OCI-LY7 (cell line): ENCODE measurements at regions not wholly inside any gene's neighbourhood (a gene's known extent, or its start where the extent isn't known, plus 50 kb on each side); places are given as distances from the start of the nearest gene placed in this dataset.

Experiments used
- BruUV-seq: library from RNA; stranded (reverse); fragments of 400-500 nt; replicated peaks from 2 replicates; lab custom pipeline; 2021; lab: Mats Ljungman, UMichigan
- CTCF ChIA-PET: fragments of 300-600 bp; sonication (Branson Sonifier 250); formaldehyde crosslinking; loops from one replicate; lab custom pipeline; 2022; ENCODE audit warnings: antibody characterized with exemption; ENCODE audit not compliant: unreplicated experiment; lab: Charles Lee
- POLR2A ChIA-PET: fragments of 300-600 bp; sonication (Branson Sonifier 250); formaldehyde crosslinking; loops from one replicate; lab custom pipeline; 2022; ENCODE audit warnings: antibody characterized with exemption; lab: Charles Lee
- DNase-seq: peaks from one replicate; pipeline ENCODE4 v3.0.0-alpha.2; 2015; ENCODE audit warnings: low spot score
- H2AFZ ChIP-seq: fragments of 200-600 bp; sonication (generic), shearing (Covaris generic); 2 replicates; pipeline ENCODE4 v1.6.1; 2014; ENCODE audit warnings: mild to moderate bottlenecking, antibody characterized with exemption, low read length, moderate library complexity
- H3K27ac ChIP-seq: fragments of 200-600 bp; sonication (generic); 2 replicates; pipeline ENCODE4 v1.5.1; 2014; ENCODE audit warnings: mixed run types, low read depth, mild to moderate bottlenecking, moderate library complexity, low read length, inconsistent platforms; ENCODE audit not compliant: poor library complexity, severe bottlenecking
- H3K36me3 ChIP-seq: fragments of 200-600 bp; sonication (generic); 2 replicates; pipeline ENCODE4 v1.6.1; 2014; ENCODE audit warnings: mild to moderate bottlenecking, antibody characterized with exemption, low read length, moderate library complexity, mixed read lengths; ENCODE audit not compliant: insufficient read depth
- H3K4me1 ChIP-seq: fragments of 200-600 bp; sonication (generic); 2 replicates; pipeline ENCODE4 v1.5.1; 2014; ENCODE audit warnings: mild to moderate bottlenecking, low read length; ENCODE audit not compliant: insufficient read depth, poor library complexity, severe bottlenecking
- H3K4me2 ChIP-seq: fragments of 200-600 bp; sonication (generic); 2 replicates; pipeline ENCODE4 v1.6.1; 2014; ENCODE audit warnings: mild to moderate bottlenecking, low read length
- H3K4me3 ChIP-seq: fragments of 200-600 bp; sonication (generic); 2 replicates; pipeline ENCODE4 v1.5.1; 2014; ENCODE audit warnings: mild to moderate bottlenecking, low read depth, low read length; ENCODE audit not compliant: poor library complexity, severe bottlenecking
- H3K79me2 ChIP-seq: fragments of 200-600 bp; sonication (generic); 2 replicates; pipeline ENCODE4 v1.6.1; 2016; ENCODE audit warnings: low read depth, mild to moderate bottlenecking, low read length, moderate library complexity, mixed read lengths; ENCODE audit not compliant: insufficient read depth
- H3K9me2 ChIP-seq: fragments of 200-600 bp; sonication (generic); 2 replicates; pipeline ENCODE4 v1.6.1; 2016; ENCODE audit warnings: mild to moderate bottlenecking, low read length, mixed read lengths; ENCODE audit not compliant: insufficient read depth
- H3K9me3 ChIP-seq: fragments of 200-600 bp; sonication (generic); 2 replicates; pipeline ENCODE4 v1.6.1; 2014; ENCODE audit warnings: mild to moderate bottlenecking, mixed run types, low read length, mixed read lengths
- H4K20me1 ChIP-seq: fragments of 200-600 bp; sonication (generic); 2 replicates; pipeline ENCODE4 v1.6.1; 2014; ENCODE audit warnings: mild to moderate bottlenecking, antibody characterized with exemption, low read length, moderate library complexity, mixed read lengths; ENCODE audit not compliant: insufficient read depth
- CTCF ChIP-seq: fragments of 200-600 bp; sonication (generic); conservative IDR thresholded peaks from 2 replicates; pipeline ENCODE4 v1.5.1; 2014; ENCODE audit warnings: mild to moderate bottlenecking, antibody characterized with exemption, low read length, moderate library complexity, mixed read lengths
- EZH2phosphoT487 ChIP-seq: fragments of 200-600 bp; sonication (generic); IDR thresholded peaks from 2 replicates; pipeline ENCODE4 v1.6.1; 2018; ENCODE audit warnings: low read depth, borderline replicate concordance, mild to moderate bottlenecking, mixed run types, antibody characterized with exemption, low read length, moderate library complexity, mixed read lengths
- intact Hi-C: fragments of 100-400 bp; cut with micrococcal nuclease; formaldehyde crosslinking; loops from one replicate; pipeline ENCODE4 v1.10.0; 2022; ENCODE audit not compliant: unreplicated experiment

- H3K4me2 ChIP-seq = no peak overlapping the region
- no peak overlapping the region for H2AFZ ChIP-seq
- no peaks in the 10 kb centered on the region for H3K9me3 ChIP-seq
- intact Hi-C loops = no loop called here
- no peaks in the 10 kb centered on the region for H3K79me2 ChIP-seq
- H3K4me1 ChIP-seq = no peaks in the 10 kb centered on the region
- no peaks in the 10 kb centered on the region for H3K36me3 ChIP-seq
- TF ChIP-seq EZH2phosphoT487 = no peak
- no peak for TF ChIP-seq CTCF
- no peak overlapping the region for H3K27ac ChIP-seq
- H4K20me1 ChIP-seq = no peaks in the 10 kb centered on the region
- ChIA-PET CTCF (no interaction called here), POLR2A (no interaction called here)
- no peak for DNase-seq
- H3K4me3 ChIP-seq = no peak overlapping the region
- BruUV-seq = no TSS peak
- H3K9me2 ChIP-seq = no peaks in the 10 kb centered on the region
These were observed 65.6 kb upstream of the HS3ST4 start for GRCh38 chr16:25626172-25626571.

- Histone ChIP-seq H3K9me2 (no peaks in the 10 kb centered on the region), H3K9me3 (no peaks in the 10 kb centered on the region), H3K79me2 (no peaks in the 10 kb centered on the region), H2AFZ (no peak overlapping the region), H4K20me1 (no peaks in the 10 kb centered on the region), H3K4me2 (no peak overlapping the region), H3K36me3 (no peaks in the 10 kb centered on the region), H3K27ac (no peak overlapping the region), H3K4me3 (no peak overlapping the region), H3K4me1 (no peaks in the 10 kb centered on the region)
- no TSS peak for BruUV-seq
- TF ChIP-seq EZH2phosphoT487 (no peak), CTCF (no peak)
- intact Hi-C loops = no loop called here
- no peak for DNase-seq
- CTCF ChIA-PET = no interaction called here
- POLR2A ChIA-PET = interaction anchor here (0.5 kb wide), 1 partner anchor 58 kb away, joined by 4 read pairs; no protein-coding TSS in a partner anchor
These were observed 66.1 kb upstream of the HS3ST4 start for GRCh38 chr16:25625620-25626019.

GRCh38 chr16:25614716-25615265, 77.0 kb upstream of the HS3ST4 start:
- no peak overlapping the region for H2AFZ ChIP-seq
- ChIA-PET CTCF (no interaction called here), POLR2A (no interaction called here)
- no peak overlapping the region for H3K27ac ChIP-seq
- no peak for TF ChIP-seq EZH2phosphoT487
- no peaks in the 10 kb centered on the region for H4K20me1 ChIP-seq
- no peaks in the 10 kb centered on the region for H3K9me3 ChIP-seq
- no peak overlapping the region for H3K4me3 ChIP-seq
- no peaks in the 10 kb centered on the region for H3K36me3 ChIP-seq
- H3K9me2 ChIP-seq = no peaks in the 10 kb centered on the region
- H3K4me2 ChIP-seq = no peak overlapping the region
- DNase-seq = no peak
- intact Hi-C loops = no loop called here
- no TSS peak for BruUV-seq
- H3K79me2 ChIP-seq = no peaks in the 10 kb centered on the region
- no peaks in the 10 kb centered on the region for H3K4me1 ChIP-seq
